K562 (cell line): ENCODE measurements at regions not wholly inside any gene's neighbourhood (a gene's known extent, or its start where the extent isn't known, plus 50 kb on each side); places are given as distances from the start of the nearest gene placed in this dataset.

ENCODE experiments used
- ARID1B ChIP-seq: fragments of 450-650 bp; IDR thresholded peaks from 2 replicates; pipeline ENCODE4 v1.6.1; 2016; ENCODE audit warnings: antibody characterized with exemption, mild to moderate bottlenecking, inconsistent platforms
- FOXJ2 ChIP-seq: fragments of 200-800 bp; sonication (Bioruptor generic); IDR thresholded peaks from 2 replicates; pipeline ENCODE4 v1.6.1; 2016; ENCODE audit warnings: missing genetic modification characterization, missing compliant biosample characterization
- MEF2A ChIP-seq: IDR thresholded peaks from 2 replicates; pipeline ENCODE4 v1.6.1; 2011; ENCODE audit warnings: low read depth, mild to moderate bottlenecking, low read length, moderate library complexity; ENCODE audit not compliant: control insufficient read depth
- MTF1 ChIP-seq: fragments of 250-450 bp; sonication (Bioruptor Pico); IDR thresholded peaks from 2 replicates; pipeline ENCODE4 v1.9.0; 2021; ENCODE audit warnings: moderate library complexity, mild to moderate bottlenecking, inconsistent platforms, borderline replicate concordance
- RBBP5 ChIP-seq: fragments of 200-600 bp; sonication (generic); IDR thresholded peaks from 2 replicates; pipeline ENCODE4 v1.6.1; 2012; ENCODE audit warnings: borderline replicate concordance, mild to moderate bottlenecking, low read length, control low read depth, inconsistent platforms; ENCODE audit not compliant: insufficient read depth, poor library complexity, severe bottlenecking
- STAG1 ChIP-seq: sonication (generic); formaldehyde crosslinking; IDR thresholded peaks from 2 replicates; pipeline ENCODE4 v1.5.0; 2020; ENCODE audit warnings: missing genetic modification reagents, borderline replicate concordance
- TEAD4 ChIP-seq, 2 experiments: sonication (generic) in 1 of 2; formaldehyde crosslinking in 1 of 2; IDR thresholded peaks; 2 replicates each; pipeline versions ENCODE4 v1.6.1 to v1.8.0; 2012 to 2022; ENCODE audit warnings: borderline replicate concordance in 1 of 2, inconsistent platforms in 1 of 2, low read length in 1 of 2, mild to moderate bottlenecking in 1 of 2, missing genetic modification reagents in 1 of 2
- ZNF124 ChIP-seq: sonication (generic); formaldehyde crosslinking; IDR thresholded peaks from 2 replicates; pipeline ENCODE4 v1.8.1; 2022; ENCODE audit warnings: missing genetic modification reagents
- ZNF668 ChIP-seq: fragments of 250-450 bp; sonication (Bioruptor Pico); IDR thresholded peaks from 2 replicates; pipeline ENCODE4 v1.8.0; 2022; ENCODE audit warnings: mild to moderate bottlenecking, inconsistent platforms
- TF ChIP-seq, protein P1 (sequence below), 2 experiments: fragments of 450-650 bp in 1 of 2; sonication (generic) in 1 of 2; formaldehyde crosslinking in 1 of 2; IDR thresholded peaks; 2 replicates each; pipeline versions ENCODE4 v1.7.1 to v1.9.0; 2016 to 2022; ENCODE audit warnings: inconsistent platforms in 1 of 2, mild to moderate bottlenecking in 1 of 2, missing genetic modification reagents in 1 of 2

GRCh38 chr14:105971593-105972500, 445.5 kb downstream of the TMEM121 start (continued):
- TF ChIP-seq ZNF668: no peak
- TF ChIP-seq ARID1B: no peak
- no peak for TF ChIP-seq FOXJ2
- TF ChIP-seq STAG1: no peak
- TF ChIP-seq, protein P1, sequence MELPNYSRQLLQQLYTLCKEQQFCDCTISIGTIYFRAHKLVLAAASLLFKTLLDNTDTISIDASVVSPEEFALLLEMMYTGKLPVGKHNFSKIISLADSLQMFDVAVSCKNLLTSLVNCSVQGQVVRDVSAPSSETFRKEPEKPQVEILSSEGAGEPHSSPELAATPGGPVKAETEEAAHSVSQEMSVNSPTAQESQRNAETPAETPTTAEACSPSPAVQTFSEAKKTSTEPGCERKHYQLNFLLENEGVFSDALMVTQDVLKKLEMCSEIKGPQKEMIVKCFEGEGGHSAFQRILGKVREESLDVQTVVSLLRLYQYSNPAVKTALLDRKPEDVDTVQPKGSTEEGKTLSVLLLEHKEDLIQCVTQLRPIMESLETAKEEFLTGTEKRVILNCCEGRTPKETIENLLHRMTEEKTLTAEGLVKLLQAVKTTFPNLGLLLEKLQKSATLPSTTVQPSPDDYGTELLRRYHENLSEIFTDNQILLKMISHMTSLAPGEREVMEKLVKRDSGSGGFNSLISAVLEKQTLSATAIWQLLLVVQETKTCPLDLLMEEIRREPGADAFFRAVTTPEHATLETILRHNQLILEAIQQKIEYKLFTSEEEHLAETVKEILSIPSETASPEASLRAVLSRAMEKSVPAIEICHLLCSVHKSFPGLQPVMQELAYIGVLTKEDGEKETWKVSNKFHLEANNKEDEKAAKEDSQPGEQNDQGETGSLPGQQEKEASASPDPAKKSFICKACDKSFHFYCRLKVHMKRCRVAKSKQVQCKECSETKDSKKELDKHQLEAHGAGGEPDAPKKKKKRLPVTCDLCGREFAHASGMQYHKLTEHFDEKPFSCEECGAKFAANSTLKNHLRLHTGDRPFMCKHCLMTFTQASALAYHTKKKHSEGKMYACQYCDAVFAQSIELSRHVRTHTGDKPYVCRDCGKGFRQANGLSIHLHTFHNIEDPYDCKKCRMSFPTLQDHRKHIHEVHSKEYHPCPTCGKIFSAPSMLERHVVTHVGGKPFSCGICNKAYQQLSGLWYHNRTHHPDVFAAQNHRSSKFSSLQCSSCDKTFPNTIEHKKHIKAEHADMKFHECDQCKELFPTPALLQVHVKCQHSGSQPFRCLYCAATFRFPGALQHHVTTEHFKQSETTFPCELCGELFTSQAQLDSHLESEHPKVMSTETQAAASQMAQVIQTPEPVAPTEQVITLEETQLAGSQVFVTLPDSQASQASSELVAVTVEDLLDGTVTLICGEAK (IDR thresholded peaks at IDR 0.05): no peak
- TF ChIP-seq, protein P1 (CRISPR knock-in tag; IDR thresholded peaks at IDR 0.05): no peak
- TF ChIP-seq MTF1 (CRISPR knock-in tag): no peak
- TF ChIP-seq TEAD4 (IDR thresholded peaks at IDR 0.05; ENCODE audit: low read length): no peak
- no peak for TF ChIP-seq TEAD4 (CRISPR knock-in tag; IDR thresholded peaks at IDR 0.05; ENCODE audit: borderline replicate concordance)
- no peak for TF ChIP-seq MEF2A
- TF ChIP-seq ZNF124 (CRISPR knock-in tag): no peak
- TF ChIP-seq RBBP5: no peak
